ENCODE measurements at regions not wholly inside any gene's neighbourhood (a gene's known extent, or its start where the extent isn't known, plus 50 kb on each side); places are given as distances from the start of the nearest gene placed in this dataset.

DNA sequence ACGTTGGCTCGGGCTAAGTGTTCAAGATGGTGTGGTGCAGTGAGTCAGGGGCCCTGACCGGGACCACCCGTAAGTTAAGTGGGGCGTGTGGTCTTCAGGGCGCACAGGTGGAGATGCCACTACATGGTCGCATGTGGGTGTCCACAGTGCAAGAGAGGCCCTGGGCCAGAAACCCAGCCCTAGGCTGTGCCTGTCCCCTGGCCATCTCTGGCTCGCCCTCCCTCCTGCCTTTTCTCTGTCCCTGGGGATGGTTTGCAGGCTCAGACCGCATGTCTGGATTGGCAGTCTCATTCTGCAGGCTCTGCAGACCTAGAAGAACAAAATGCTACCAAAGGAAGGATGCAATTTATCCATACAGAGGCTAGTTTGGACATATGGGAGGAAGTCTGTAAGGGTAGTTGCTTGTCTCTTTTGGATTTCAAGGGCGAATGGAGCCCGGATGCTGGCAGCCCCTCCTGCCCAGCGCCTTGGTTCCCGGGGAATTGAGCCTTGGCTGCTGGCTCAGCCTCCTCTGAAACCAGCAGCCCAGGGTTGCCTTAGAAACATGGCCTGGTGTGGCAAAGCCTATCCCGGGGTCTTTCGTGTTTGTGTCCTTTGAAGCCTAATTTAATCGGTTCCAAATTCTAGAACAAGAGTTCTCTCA lies 417.5 kb upstream of the HS6ST1 start:
- no peak for DNase-seq

GRCh38 chr2:128736689-128737545 lies 418.2 kb upstream of the HS6ST1 start:
- peak; percentile 41 for DNase-seq

GRCh38 chr2:128737546-128737826 lies 418.8 kb upstream of the HS6ST1 start:
- DNase-seq: no peak

DNA sequence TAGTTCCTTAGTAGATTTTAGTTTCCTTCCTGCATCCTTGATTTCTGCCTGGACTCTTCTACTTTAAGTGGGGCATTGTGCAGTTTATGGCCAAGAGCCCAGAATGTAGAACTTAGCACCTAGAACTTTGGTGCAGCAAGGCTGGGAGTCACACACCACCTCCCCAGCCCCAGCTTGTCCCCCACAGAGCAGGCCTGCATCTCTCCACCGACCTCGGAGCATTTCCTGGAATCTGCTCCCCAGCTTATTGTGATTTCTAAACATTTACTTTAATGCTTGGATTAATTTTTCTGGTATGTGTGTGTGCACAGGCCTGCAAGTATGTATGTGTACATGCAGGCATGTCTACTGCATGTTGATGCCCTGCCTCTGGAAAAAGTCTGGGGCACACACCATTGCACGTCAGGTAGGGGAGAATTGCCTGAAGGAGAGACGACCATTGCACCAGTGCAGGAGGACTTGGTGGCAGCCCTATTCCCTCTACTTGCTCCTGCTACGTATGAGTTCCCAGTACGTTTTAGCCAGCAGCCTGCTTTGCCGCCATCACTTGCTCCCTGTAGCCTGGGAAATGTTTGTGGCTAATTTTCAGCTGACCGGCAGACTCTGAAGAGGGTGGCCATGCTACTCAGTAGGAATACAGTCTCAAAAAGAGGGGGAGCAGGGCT lies 419.9 kb upstream of the HS6ST1 start:
- DNase-seq: no peak

- DNase-seq: no peak
Measured at GRCh38 chr2:128742467-128742866, 423.8 kb upstream of the HS6ST1 start.

DNA sequence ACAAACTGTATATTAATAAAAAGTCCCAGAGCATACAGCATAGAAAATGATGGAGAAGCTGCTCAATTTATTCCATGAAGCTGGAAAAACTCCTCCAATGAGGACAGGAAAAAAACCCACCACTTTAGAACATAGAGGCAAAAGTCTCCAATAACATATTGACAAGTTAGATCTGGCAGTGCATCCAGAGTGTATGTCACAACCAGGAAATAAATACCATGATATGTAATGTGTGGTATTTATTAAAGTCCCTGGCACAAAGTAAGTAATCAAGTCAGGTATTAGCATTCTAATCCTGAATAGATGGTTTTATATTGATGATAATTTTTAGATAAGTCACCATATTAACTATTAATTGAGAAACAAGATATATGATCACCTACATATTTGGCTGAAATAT lies 427.3 kb upstream of the HS6ST1 start:
- DNase-seq: no peak

DNA sequence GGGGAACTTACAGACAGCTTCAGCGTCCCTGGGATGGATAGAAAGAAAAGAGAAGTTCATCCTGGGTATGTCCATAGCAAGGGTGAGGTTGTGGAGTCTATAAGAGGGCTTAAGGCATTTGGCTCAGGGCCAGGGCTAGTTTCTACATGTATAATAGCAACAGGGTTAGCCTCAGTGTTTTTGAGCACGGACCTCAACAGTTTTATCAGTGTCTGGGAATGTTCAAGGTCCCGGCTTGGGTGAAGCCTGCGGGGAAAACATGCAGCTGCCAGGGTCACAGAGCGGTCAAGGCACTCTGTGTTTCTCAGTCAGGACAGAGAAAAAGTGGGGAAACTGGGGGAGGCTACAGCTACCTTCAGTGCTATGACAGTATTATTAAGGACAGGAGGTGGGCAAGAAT lies 427.7 kb upstream of the HS6ST1 start:
- DNase-seq: no peak

- DNase-seq: no peak
Measured at GRCh38 chr2:128748336-128748735, 429.7 kb upstream of the HS6ST1 start.

DNA sequence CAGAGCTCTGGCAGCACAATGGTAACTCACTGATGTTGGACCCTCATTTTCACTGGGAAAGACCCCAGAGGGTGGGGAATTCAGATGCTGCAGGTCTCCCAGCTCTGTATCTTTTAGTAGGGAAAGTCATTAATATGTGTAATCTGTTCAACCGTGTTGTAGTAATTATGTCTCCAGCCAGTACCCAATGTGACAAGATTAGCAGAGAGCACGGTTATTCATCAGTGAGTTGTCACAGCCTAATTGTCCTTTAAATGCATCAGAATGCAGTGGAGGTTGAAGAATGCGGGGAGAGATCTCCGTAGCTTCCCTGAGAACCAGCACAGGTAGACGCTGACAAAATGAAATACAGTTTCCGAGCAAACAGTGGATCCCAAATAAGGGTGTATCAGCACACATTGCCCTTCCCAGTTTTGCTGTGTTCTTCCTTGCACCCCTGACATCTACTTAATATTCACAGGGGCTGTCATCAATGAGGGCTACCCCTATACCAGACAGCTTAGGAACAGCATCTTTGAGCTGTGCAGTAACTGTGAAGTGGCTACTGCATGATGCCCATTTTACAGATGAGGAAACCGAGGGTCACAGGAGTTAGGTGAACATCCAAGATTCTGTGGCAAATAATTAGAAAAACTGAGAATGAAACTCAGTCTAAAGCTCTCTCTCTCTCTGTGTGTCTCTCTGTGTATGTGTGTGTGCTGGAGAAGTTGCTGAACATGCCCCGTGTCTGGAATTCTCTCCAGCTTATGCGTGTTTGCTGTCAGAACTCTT lies 430.4 kb upstream of the HS6ST1 start:
- DNase-seq: no peak

GRCh38 chr2:128750328-128751165 lies 431.9 kb upstream of the HS6ST1 start:
- no peak for DNase-seq

DNA sequence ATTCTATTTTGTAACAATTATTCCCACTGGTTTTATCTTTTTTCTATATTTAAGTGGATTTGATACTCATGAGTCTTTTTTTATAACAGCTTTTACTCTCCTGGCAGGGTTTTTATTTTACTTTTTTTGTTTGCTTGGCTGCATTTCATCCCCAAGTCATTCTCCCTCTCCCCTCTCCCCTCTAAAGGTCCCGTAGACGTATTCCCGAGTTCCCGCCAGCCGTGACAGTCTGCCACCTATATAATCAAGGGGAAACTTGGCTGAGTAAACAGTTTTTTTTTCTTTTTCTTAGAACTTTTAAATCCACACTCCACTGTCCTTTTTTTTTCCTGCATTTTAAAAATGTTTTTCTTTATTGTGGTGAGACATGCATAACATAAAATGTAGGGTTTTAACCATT lies 433.1 kb upstream of the HS6ST1 start:
- DNase-seq: no peak

GRCh38 chr2:128752691-128753263 lies 434.1 kb upstream of the HS6ST1 start:
- no peak for DNase-seq

DNA sequence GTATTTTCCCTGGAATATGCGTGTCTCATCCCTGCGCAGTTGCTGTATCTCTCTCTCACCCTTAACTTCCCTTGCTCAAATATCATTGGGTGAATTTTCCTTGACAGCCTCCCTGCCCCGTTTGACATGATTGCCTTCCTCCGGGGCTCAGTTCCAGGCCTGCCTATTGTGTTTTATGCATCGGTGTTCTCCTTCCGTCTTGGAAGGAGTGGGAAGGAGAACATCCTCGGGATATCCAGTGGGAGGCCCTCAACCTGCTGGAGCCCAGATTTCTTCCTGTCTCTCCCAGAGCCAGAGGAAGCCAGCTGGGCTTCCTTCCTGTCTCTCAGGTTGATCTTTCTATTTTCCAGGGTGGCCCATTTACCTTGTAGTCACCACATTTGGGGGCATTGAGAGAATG lies 434.7 kb upstream of the HS6ST1 start:
- no peak for DNase-seq

DNA sequence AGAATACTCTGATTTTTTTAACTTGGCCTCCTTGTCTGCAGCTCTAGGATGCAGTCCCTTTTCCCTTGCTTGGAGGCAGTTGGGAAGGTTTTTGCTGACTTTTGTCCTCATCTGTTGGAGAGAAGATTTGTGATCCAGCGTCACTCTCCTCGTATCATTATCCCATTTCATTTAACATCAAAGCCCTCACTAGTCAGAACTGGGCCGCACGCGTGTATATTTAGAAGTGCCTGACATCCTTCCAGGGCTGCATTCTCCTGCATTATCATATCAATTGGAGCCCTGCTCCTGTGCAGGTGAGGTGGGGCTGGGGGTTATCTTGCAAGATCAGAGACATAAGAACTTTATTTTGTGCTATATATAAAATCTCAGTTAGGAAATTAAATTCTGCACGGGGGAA lies 435.1 kb upstream of the HS6ST1 start:
- no peak for DNase-seq

- no peak for DNase-seq
Measured at GRCh38 chr2:128754246-128754724, 435.6 kb upstream of the HS6ST1 start.

- DNase-seq: no peak
Measured at GRCh38 chr2:128755695-128756364, 437.2 kb upstream of the HS6ST1 start.

DNA sequence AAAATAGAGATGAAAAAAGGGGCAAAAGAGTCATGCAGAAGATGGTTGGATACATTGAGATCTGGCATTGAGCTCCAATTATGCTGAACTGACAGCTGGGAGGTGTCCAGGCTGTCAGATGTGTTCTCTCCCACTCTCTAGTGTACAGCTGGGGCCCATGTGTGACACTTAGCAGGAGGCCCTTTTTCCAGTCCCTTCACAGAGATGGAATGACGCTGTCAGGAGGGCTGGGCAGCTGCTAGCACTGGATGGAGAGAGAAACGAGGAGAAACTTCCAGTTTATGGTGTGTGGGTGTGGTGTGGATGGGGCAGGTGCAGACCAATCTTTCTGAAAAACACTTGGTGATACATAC lies 437.7 kb upstream of the HS6ST1 start:
- DNase-seq: no peak

DNA sequence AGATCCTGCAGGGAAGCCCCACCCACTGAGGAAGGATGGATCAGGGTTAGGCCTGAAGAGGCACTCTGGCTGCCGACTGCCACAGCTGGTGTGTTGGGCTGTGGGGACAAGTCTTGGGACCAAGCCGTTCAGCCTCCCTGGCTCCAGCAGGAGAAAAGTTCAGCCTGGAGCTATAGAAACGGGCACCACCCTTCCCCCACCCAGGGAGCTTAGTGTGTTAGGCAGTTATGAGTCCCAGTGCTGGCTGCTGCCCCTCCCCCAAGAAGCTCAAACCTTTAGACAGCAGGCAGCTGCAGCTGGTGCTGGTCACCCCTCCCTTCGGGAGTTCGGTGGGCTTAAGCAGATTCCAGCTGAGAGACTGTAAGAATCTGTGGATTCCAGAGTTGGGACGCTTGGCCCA lies 447.1 kb upstream of the HS6ST1 start:
- DNase-seq: no peak

DNA sequence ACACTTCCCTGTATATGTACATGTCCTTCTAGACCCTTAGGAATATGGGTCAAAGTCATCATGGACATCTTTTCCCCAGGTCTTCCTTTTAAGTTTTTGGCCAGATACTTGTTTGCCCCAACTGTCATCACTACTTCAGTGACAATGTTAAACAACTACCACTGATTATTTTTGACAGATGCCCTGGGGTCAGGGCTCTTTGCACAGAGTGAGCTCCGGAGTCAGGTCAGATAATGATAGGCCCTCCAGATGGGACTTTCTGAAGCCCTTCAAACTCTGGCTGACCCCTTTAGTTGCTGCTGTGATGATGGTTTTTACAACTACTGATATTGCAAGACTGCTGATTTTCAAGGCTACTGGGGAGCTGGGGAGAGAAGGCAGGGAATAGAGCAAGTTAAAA lies 449.4 kb upstream of the HS6ST1 start:
- no peak for DNase-seq

DNA sequence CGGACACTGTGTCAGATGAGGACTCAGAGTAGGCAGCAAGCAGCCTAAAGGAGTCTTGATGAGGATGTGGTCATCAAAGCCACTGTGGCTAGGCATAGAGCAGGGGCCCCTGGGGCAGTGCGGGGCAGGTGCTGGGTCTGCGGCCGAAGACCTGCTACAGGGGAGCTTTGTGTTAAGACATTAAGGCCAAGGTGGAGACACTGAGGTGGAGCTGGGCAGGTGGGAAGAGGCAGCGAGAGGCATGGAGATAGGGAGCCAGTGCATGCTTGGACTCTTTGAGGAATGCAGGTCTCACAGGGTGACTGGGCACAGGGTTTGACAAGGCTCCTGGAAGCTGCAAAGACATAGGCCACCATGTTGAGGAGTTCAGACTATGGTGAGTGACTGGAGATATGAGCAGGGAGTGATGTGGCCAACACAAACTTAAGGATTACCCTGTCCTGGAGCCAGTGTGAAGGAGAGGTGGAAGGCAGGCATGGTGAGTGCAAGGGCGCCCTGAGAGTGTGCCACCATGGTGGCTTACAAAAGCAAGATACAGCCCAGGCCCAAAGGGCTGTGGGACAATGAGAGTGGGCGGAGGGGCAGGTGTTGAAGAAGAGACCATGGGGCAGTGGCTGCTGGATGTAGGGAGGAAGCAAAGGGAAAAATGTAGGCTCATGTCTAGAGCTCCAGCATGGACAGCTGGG lies 450.9 kb upstream of the HS6ST1 start:
- DNase-seq: no peak
